T-cell (primary cell): ENCODE measurements at regions not wholly inside any gene's neighbourhood (a gene's known extent, or its start where the extent isn't known, plus 50 kb on each side); places are given as distances from the start of the nearest gene placed in this dataset.

Source experiments
- ATAC-seq, 4 experiments: fragments of 200-7000 bp in 3 of 4; fragments of 150-1000 bp in 1 of 4; cut with Tn5 transposase; replicated peaks in 1 of 4; 1 replicate in 3 of 4; 2 replicates in 1 of 4; pipeline ENCODE4 v1.10.0; 2021; ENCODE audit warnings: moderate library complexity in 3 of 4, mild to moderate bottlenecking in 2 of 4, moderate number of reproducible peaks in 1 of 4
- CTCF ChIA-PET, 2 donors: fragments of 300-600 bp; sonication (Branson Sonifier 250); formaldehyde crosslinking; loops; one replicate each; lab custom pipeline; 2022; ENCODE audit warnings: antibody characterized with exemption in 2 of 2; lab: Charles Lee
- POLR2A ChIA-PET, 2 donors: fragments of 300-600 bp; sonication (Branson Sonifier 250); formaldehyde crosslinking; loops; one replicate each; lab custom pipeline; 2022; ENCODE audit warnings: antibody characterized with exemption in 2 of 2; lab: Charles Lee
- DNase-seq, 35 experiments: peaks; one replicate each; pipeline versions ENCODE4 v3.0.0 to v3.0.0-alpha.2; 2013 to 2023
- H3K27ac ChIP-seq: one replicate; pipeline ENCODE4 v1.5.1; 2013; ENCODE audit warnings: low read length
- H3K27me3 ChIP-seq, 2 experiments: replicated peaks in 1 of 2; 1 replicate in 1 of 2; 2 replicates in 1 of 2; pipeline versions ENCODE4 v1.6.1 to v1.7.0; 2013; ENCODE audit warnings: low read length in 1 of 2, mixed read lengths in 1 of 2; ENCODE audit not compliant: control insufficient read depth in 2 of 2, insufficient read depth in 2 of 2; ENCODE audit errors: extremely low read depth in 1 of 2
- H3K36me3 ChIP-seq, 2 donors: 1 replicate in 1 of 2; 2 replicates in 1 of 2; pipeline versions ENCODE4 v1.6.1 to v1.7.0; 2013; ENCODE audit warnings: low read length in 1 of 2; ENCODE audit not compliant: control insufficient read depth in 2 of 2, insufficient read depth in 1 of 2; ENCODE audit errors: extremely low read depth in 1 of 2
- H3K4me1 ChIP-seq, 2 experiments: 1 replicate in 1 of 2; 2 replicates in 1 of 2; pipeline versions ENCODE4 v1.6.1 to v1.7.0; 2013; ENCODE audit warnings: low read length in 2 of 2, mixed read lengths in 1 of 2; ENCODE audit not compliant: insufficient read depth in 2 of 2, control insufficient read depth in 1 of 2; ENCODE audit errors: extremely low read depth in 1 of 2
- H3K4me3 ChIP-seq, 2 donors: 1 replicate in 1 of 2; 2 replicates in 1 of 2; pipeline versions ENCODE4 v1.5.1 to v1.7.0; 2013; ENCODE audit warnings: mild to moderate bottlenecking in 2 of 2, low read length in 1 of 2, moderate library complexity in 1 of 2; ENCODE audit not compliant: control insufficient read depth in 1 of 2; ENCODE audit errors: extremely low read depth in 1 of 2
- H3K9me3 ChIP-seq: 2 replicates; pipeline ENCODE4 v1.7.0; 2013
- H3K27ac Mint-ChIP-seq, 2 donors: one replicate each; pipeline ENCODE4 v1.8.0; 2020 to 2021; ENCODE audit warnings: mild to moderate bottlenecking in 2 of 2, mixed read lengths in 2 of 2
- H3K27me3 Mint-ChIP-seq, 2 donors: one replicate each; pipeline ENCODE4 v1.8.0; 2021 to 2022; ENCODE audit warnings: mixed read lengths in 2 of 2
- H3K36me3 Mint-ChIP-seq: one replicate; pipeline ENCODE4 v1.8.0; 2021; ENCODE audit warnings: mixed read lengths
- H3K4me1 Mint-ChIP-seq, 3 donors: one replicate each; pipeline ENCODE4 v1.8.0; 2020 to 2022; ENCODE audit warnings: mixed read lengths in 3 of 3, mild to moderate bottlenecking in 1 of 3
- H3K4me3 Mint-ChIP-seq, 3 donors: one replicate each; pipeline ENCODE4 v1.8.0; 2020 to 2022; ENCODE audit warnings: mild to moderate bottlenecking in 3 of 3, mixed read lengths in 3 of 3, moderate library complexity in 3 of 3
- H3K9me3 Mint-ChIP-seq, 3 donors: one replicate each; pipeline ENCODE4 v1.8.0; 2020 to 2022; ENCODE audit warnings: mixed read lengths in 3 of 3
- WGBS: methylation state at CpG from one replicate; pipeline ENCODE4 v1.1.5; 2013; ENCODE audit warnings: missing lambda C conversion rate; ENCODE audit not compliant: insufficient coverage; 5-methylcytosine and 5-hydroxymethylcytosine counted together

- POLR2A ChIA-PET = no interaction called here
- H3K9me3 Mint-ChIP-seq = no peaks in the 10 kb centered on the region
Measured at GRCh38 chr6:54003316-54003715, 107.9 kb upstream of the MLIP start.

GRCh38 chr6:54008589-54008988 lies 102.7 kb upstream of the MLIP start:
- no peak overlapping the region for H3K4me3 ChIP-seq
- no peak overlapping the region for H3K27ac ChIP-seq
- no peaks in the 10 kb centered on the region for H3K27me3 ChIP-seq
- H3K27ac Mint-ChIP-seq = no peak overlapping the region
- no peaks in the 10 kb centered on the region for H3K36me3 ChIP-seq
- ATAC-seq (no peak), DNase-seq (no peak)
- H3K4me1 Mint-ChIP-seq = no peaks in the 10 kb centered on the region
- CTCF ChIA-PET = no interaction called here
- H3K4me3 Mint-ChIP-seq = no peak overlapping the region
- H3K9me3 Mint-ChIP-seq = no peaks in the 10 kb centered on the region
- H3K36me3 Mint-ChIP-seq = no peaks in the 10 kb centered on the region
- POLR2A ChIA-PET = no interaction called here
- WGBS = no CpG with 5 or more reads among the region's 1 CpG
- H3K9me3 ChIP-seq = no peaks in the 10 kb centered on the region
- no peaks in the 10 kb centered on the region for H3K4me1 ChIP-seq
- peaks cover 0 to 16% of the 10 kb centered on the region in 2 donors for H3K27me3 Mint-ChIP-seq

More at GRCh38 chr6:54003316-54003715, 107.9 kb upstream of the MLIP start:
- Mint-ChIP-seq H3K27ac (no peak overlapping the region), H3K4me3 (no peak overlapping the region), H3K36me3 (no peaks in the 10 kb centered on the region), H3K4me1 (peaks cover 0 to 3% (median 2%) of the 10 kb centered on the region in 3 donors), H3K27me3 (peaks cover 0 to 18% of the 10 kb centered on the region in 2 donors)
- no peak for ATAC-seq
- no peak for DNase-seq
- Histone ChIP-seq H3K9me3 (no peaks in the 10 kb centered on the region), H3K4me1 (no peaks in the 10 kb centered on the region), H3K36me3 (no peaks in the 10 kb centered on the region), H3K27ac (no peak overlapping the region), H3K27me3 (no peaks in the 10 kb centered on the region), H3K4me3 (no peak overlapping the region)
- CTCF ChIA-PET = interaction anchor here in 1 of 2 donors (1.0 kb wide), 1 partner anchor 17 kb away, joined by 3 read pairs; no protein-coding TSS in a partner anchor
- WGBS = no CpG with 5 or more reads among the region's 1 CpG

GRCh38 chr6:54009052-54009654 lies 102.1 kb upstream of the MLIP start:
- Mint-ChIP-seq H3K9me3 (no peaks in the 10 kb centered on the region), H3K4me1 (no peaks in the 10 kb centered on the region), H3K27me3 (peaks cover 0 to 16% of the 10 kb centered on the region in 2 donors), H3K36me3 (no peaks in the 10 kb centered on the region), H3K27ac (no peak overlapping the region), H3K4me3 (no peak overlapping the region)
- Histone ChIP-seq H3K9me3 (no peaks in the 10 kb centered on the region), H3K4me3 (no peak overlapping the region), H3K4me1 (no peaks in the 10 kb centered on the region), H3K27me3 (no peaks in the 10 kb centered on the region), H3K27ac (no peak overlapping the region), H3K36me3 (no peaks in the 10 kb centered on the region)
- ATAC-seq = no peak
- ChIA-PET CTCF (no interaction called here), POLR2A (no interaction called here)
- DNase-seq = no peak
- WGBS = 73% methylated on average over 2 of the region's 5 CpGs

- DNase-seq (no peak), ATAC-seq (no peak)
- Histone ChIP-seq H3K4me1 (no peaks in the 10 kb centered on the region), H3K27ac (no peak overlapping the region), H3K27me3 (no peaks in the 10 kb centered on the region), H3K4me3 (no peak overlapping the region), H3K36me3 (no peaks in the 10 kb centered on the region), H3K9me3 (no peaks in the 10 kb centered on the region)
- H3K4me3 Mint-ChIP-seq = no peak overlapping the region
- no peaks in the 10 kb centered on the region for H3K36me3 Mint-ChIP-seq
- 83% methylated on average over 4 of the region's 7 CpGs for WGBS
- no peaks in the 10 kb centered on the region for H3K9me3 Mint-ChIP-seq
- no peak overlapping the region for H3K27ac Mint-ChIP-seq
- no peaks in the 10 kb centered on the region for H3K4me1 Mint-ChIP-seq
- ChIA-PET CTCF (no interaction called here), POLR2A (no interaction called here)
- H3K27me3 Mint-ChIP-seq = peaks cover 0 to 11% of the 10 kb centered on the region in 2 donors
Measured at GRCh38 chr6:54010340-54011276, 100.6 kb upstream of the MLIP start.

- no peak overlapping the region for H3K4me3 ChIP-seq
- Mint-ChIP-seq H3K9me3 (no peaks in the 10 kb centered on the region), H3K4me1 (no peaks in the 10 kb centered on the region), H3K27ac (no peak overlapping the region), H3K27me3 (peaks cover 0 to 11% of the 10 kb centered on the region in 2 donors), H3K36me3 (no peaks in the 10 kb centered on the region), H3K4me3 (no peak overlapping the region)
- 79% methylated on average over 2 of the region's 5 CpGs for WGBS
- DNase-seq = no peak
- CTCF ChIA-PET = no interaction called here
- H3K9me3 ChIP-seq = no peaks in the 10 kb centered on the region
- no peak overlapping the region for H3K27ac ChIP-seq
- H3K27me3 ChIP-seq = no peaks in the 10 kb centered on the region
- no peak for ATAC-seq
- H3K4me1 ChIP-seq = no peaks in the 10 kb centered on the region
- H3K36me3 ChIP-seq = no peaks in the 10 kb centered on the region
- POLR2A ChIA-PET = no interaction called here
Measured at GRCh38 chr6:54011277-54011648, 100.0 kb upstream of the MLIP start.

- DNase-seq (no peak), ATAC-seq (no peak)
- peaks cover 0 to 11% of the 10 kb centered on the region in 2 donors for H3K27me3 Mint-ChIP-seq
- no peaks in the 10 kb centered on the region for H3K4me1 Mint-ChIP-seq
- H3K27me3 ChIP-seq = no peaks in the 10 kb centered on the region
- no peaks in the 10 kb centered on the region for H3K9me3 ChIP-seq
- no peak overlapping the region for H3K27ac ChIP-seq
- no peak overlapping the region for H3K27ac Mint-ChIP-seq
- no peaks in the 10 kb centered on the region for H3K36me3 ChIP-seq
- H3K36me3 Mint-ChIP-seq = no peaks in the 10 kb centered on the region
- H3K4me1 ChIP-seq = no peaks in the 10 kb centered on the region
- no peaks in the 10 kb centered on the region for H3K9me3 Mint-ChIP-seq
- no peak overlapping the region for H3K4me3 Mint-ChIP-seq
- H3K4me3 ChIP-seq = no peak overlapping the region
- POLR2A ChIA-PET = no interaction called here
- CTCF ChIA-PET = no interaction called here
Measured at GRCh38 chr6:54013966-54014365, 97.3 kb upstream of the MLIP start.
